Inferior parietal cortex (tissue), 1 donor: ENCODE measurements at regions not wholly inside any gene's neighbourhood (a gene's known extent, or its start where the extent isn't known, plus 50 kb on each side); places are given as distances from the start of the nearest gene placed in this dataset.

Source experiments
- DNase-seq: peaks from one replicate; pipeline ENCODE4 v3.0.0-alpha.2; 2016; ENCODE audit errors: extremely low spot score

DNA sequence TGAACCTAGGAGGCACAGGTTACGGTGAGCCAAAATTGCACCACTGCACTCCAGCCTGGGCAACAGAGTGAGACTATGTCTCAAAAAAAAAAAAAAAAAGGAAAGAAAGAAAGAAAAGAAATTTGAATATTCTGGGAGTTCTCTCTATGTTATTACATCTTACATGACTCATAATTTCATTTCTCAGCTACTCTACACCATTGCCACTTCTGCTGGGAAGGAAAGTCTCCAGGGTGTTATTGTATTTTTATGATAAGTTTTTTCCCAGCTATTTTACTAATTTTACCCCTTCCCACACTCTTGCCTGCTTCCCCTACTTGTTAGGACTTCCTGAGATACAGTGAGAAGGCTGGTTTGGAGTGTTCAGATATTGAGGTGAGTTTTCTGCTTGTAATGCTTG is 69.7 kb upstream of the UMPS start:
- DNase-seq, result no peak

DNA sequence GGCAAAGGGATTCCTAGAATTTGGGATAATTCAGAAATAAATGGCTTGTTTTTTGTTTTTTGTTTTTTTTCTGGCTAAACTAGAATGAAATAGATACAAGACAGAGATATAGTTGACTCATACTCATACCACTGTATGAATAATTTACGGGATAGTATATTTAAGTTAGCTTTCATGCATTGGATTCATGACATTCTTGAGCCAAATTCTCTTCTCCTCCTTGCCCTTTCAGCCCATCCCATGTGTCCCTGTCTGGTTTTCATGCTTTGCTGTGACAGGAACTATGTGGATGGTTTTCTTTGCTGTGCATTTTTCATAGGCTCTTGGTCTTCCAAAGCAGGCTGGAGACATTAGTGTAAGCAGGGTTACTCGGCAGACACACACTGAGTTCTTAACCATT is 66.6 kb upstream of the UMPS start:
- no peak for DNase-seq

DNA sequence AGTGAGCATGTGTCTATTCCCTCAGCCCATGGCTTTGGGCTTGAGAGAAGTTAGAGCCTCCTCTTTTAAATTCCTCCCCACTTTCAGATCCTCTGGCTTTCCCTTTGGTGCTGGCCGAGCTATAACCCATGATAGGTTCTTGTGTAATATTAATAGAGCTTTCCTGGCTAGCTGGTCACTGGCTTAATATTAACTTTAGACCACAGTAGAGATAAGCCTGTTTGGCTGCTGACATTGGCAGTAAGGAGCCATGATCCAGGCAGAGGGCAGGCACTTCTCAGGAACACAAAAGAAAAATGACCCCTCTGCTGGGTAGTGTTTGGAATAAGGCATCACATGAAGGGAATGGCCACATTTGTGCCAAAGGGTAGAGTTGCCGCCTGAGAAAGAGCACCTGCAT is 65.4 kb upstream of the UMPS start:
- DNase-seq, result no peak

DNA sequence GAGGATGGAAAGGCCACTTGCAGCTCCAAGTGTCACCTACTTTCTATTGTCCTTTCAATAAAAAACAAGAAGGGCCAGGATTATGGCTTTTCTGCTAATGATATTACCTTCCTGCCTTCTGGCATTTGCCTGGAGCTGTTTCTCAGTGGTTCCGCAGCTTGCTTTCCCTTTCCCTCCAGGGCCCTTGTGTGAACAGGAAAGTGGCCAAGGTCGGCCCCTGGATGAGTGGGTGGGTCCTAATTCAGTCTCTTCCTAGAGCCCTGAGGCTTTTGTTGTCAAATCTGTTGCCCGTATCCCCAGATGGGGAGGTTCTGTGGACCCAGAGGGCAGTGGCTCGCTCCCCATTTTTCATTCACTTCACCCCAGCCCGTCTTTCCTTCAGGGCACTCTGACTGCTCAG is 64.2 kb upstream of the UMPS start:
- no peak for DNase-seq

DNA sequence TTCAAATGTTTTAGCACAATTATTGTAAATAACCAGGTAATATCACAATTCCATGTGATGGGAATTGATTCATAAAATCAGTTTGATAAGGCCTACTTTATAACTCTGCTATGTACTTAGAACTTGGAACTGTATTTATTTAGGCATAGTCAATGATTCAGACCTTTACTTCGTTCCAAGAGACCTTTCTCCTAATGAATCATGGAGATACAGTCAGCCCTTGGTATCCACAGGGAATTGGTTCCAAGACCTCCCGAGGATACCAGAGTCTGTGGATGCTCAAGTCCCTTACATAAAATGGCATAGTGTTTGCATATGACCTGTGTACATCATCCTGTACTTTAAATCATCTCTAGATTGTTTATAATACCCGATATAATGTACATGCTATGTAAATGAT is 60.8 kb upstream of the UMPS start:
- DNase-seq, result no peak

DNA sequence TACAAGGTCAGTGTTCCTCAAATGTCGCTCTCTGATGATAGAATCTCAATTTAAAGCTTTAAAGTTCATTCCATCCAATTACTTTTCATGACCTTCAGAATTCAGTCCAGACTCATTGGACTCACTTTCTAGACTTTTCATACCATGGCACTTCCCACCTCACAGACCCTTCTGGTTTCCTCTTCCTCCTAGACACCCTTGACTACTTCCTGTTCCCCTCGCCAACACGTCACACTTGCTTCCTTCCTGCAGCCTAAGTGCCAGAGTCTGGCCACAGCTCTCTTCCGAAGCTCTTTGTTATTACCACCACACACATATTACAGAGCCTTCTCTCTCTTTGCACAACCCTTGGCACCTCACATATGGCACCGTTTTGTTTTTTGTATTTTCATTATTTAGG is 59.1 kb upstream of the UMPS start:
- DNase-seq, result no peak

DNA sequence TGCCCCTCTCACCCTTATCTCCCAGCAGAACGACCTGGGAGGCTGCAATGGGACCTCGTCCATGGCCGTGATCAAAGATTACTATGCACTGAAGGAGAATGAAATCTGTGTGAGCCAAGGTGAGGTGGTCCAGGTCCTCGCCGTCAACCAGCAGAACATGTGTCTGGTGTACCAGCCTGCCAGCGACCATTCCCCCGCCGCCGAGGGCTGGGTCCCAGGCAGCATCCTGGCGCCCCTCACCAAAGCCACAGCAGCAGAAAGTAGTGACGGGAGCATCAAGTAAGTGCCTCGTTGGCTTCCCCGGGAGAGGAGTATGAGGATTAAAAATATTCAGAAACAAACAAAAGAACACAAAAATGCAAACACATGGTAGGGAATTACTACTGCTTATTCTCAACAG is 55.9 kb upstream of the UMPS start:
- no peak for DNase-seq

DNA sequence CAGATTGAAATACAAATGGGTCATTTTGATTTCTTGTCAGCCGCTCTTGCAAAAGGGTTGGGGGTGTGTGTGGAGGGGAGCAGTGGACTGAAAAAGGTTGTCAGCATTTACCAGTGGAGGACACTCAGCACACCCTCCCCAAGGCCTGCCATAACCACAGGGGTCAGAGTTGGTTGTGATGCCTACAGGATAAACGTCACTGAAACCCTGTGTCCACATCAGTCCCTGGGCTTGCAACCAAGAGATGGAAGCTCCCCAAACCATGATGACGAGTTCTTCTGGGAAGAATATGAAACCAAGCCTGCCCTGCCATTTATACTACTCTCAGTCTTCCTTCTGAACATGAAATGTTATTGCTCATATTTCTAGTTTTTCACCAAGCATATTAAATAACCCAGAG is 54.0 kb upstream of the UMPS start:
- DNase-seq, result no peak

DNA sequence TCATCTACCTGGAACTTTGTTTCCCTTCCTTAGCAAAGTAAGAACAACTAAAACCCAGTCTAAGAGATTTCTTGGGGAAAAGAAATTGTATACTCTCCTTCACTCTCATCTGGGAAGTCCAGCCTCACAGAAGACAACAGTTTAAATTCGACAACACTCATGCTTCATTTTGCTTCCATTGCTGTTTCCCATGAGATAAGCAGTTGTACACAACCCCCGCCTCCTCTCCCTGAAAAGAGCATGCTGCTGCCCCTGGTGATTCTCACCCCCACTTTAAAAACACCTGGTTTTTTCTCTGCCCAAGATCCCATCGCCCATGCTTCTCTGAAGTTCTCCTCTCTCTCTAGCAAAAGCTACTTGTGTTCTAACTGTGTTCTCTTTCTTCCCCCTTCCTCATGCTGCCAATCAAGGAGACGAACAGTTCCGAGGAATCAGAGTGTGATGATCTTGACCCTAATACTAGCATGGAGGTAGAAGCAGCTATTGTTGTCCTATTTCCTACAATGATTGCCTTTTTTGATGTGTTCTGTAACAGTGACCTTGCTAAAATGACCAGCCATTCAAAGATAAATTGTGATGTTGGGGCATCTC is 51.1 kb upstream of the UMPS start:
- DNase-seq, result no peak
